OCI-LY3 (cell line): ENCODE measurements at regions not wholly inside any gene's neighbourhood (a gene's known extent, or its start where the extent isn't known, plus 50 kb on each side); places are given as distances from the start of the nearest gene placed in this dataset.

Experiments
- CTCF ChIP-seq: fragments of 200-600, 300-600 bp; sonication (generic); IDR thresholded peaks from 2 replicates; pipeline ENCODE4 v1.5.1; 2014; ENCODE audit warnings: antibody characterized with exemption, low read length, low read depth
- EZH2phosphoT487 ChIP-seq: fragments of 200-600 bp; shearing (Covaris generic); IDR thresholded peaks from 2 replicates; pipeline ENCODE4 v1.6.1; 2018; ENCODE audit warnings: antibody characterized with exemption, mixed run types, low read depth

- TF ChIP-seq CTCF (no peak), EZH2phosphoT487 (no peak)
These were observed 168.7 kb upstream of the TMCO5A start for GRCh38 chr15:37765786-37766185.
